Activated CD8-positive, alpha-beta memory T cell treated with anti-CD3 and anti-CD28 coated beads for 36 hours (primary cell): ENCODE measurements at regions not wholly inside any gene's neighbourhood (a gene's known extent, or its start where the extent isn't known, plus 50 kb on each side); places are given as distances from the start of the nearest gene placed in this dataset.

Source experiments
- CTCF ChIA-PET: fragments of 350-600 bp; sonication (Branson Sonifier 250); formaldehyde crosslinking; loops from one replicate; lab custom pipeline; 2021; ENCODE audit warnings: antibody characterized with exemption; lab: Charles Lee
- POLR2A ChIA-PET: fragments of 350-600 bp; sonication (Branson Sonifier 250); formaldehyde crosslinking; loops from one replicate; lab custom pipeline; 2021; ENCODE audit warnings: antibody characterized with exemption; lab: Charles Lee

DNA sequence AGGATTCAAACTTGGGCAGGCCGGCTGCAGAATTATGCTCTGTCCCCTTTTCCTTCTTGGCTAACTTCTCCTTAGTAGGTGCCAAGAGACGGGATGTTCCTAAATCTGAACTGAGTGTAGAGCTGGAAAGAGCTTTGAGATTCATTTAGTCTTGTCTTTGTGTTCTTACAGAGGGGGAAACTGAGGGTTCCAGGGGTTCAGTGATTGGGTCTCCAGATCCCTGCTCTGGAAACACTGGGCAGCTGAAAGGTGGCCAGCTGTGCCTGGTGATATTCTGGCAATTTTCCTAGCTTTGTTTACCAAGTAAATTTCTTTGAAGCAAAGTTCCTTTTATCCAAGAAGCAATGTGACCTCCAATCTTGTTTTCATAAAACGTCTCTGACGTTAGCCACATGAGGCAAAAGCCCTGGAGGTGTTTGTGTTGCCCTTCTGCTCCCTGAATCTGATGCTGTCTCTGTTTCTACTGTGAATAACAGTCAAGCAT is 288.7 kb downstream of the ZSWIM6 start:
- ChIA-PET POLR2A (no interaction called here), CTCF (no interaction called here)

DNA sequence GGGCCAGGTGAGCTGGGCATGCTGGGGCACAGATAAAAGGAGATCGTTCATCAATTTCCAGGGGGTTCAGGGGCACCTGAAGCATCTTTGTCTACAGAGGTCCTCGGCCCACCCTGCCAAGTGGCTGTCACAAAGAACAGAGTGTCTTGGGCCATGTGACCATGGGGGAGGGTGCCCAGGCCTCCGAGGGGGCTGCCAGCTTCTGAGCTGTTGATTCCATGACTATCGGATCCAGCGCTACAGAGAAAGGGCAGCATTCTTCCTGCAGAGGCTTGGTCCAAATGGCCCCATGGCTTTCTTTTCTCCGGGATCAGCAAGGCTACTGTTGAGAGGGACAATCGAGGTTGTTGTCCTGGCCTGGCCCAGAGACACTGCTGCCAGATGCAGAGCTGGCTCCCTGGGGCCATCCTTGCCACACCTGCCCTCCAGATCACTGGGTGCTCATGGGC is 289.2 kb downstream of the ZSWIM6 start:
- CTCF ChIA-PET: interaction anchor here (0.6 kb wide), 1 partner anchor 675 kb away, joined by 3 read pairs; no protein-coding TSS in a partner anchor
- POLR2A ChIA-PET: no interaction called here

DNA sequence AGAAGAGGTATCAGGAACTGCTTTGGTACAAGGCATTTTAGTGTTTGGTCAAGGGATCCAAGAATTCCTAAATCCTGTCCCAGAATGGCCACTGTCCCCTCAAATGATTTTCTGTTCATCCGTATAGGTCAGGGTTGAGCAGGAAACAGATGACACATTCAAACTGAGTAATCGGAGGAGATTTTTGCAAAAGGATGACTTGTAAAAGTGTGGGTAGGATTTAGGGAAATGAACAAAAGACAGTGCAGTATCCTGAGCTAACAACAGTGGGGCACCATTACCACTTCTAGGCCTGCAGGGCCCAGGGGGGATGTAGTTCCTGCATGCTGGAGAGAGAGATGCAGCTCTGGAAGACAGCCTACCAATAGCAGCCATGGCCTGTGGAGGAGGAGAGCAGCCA is 290.1 kb downstream of the ZSWIM6 start:
- ChIA-PET POLR2A (no interaction called here), CTCF (no interaction called here)

DNA sequence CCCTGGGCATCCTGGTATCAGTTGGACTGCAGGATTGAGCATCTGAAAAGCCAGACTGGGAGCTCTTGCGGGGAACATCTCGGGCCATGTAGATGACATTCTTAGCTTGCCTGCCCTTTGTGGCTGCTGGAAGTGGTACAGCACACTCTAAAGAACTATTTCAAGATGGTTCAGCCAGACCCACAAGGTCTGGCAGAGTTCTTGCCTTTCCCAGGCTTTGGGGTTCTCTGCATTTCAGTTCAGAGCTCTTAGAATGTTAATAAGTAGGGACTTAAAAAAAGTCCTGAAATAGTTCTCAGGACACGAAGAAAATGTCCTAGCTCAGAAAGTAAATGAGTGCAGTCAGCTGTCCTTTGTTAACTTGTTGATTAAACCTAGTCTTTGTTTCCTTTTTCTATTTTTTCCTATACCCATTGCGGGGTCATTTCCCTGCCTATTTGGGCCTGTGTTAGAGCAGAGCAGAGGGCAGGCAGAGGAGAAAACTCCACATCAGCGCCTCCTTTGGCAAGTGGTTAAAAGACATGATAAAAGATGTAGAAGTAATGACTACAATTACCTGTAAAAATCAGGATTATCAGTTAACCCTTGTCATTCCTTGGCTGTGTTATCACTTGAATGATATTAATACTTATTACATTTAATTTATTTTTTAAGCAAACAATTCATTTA is 291.5 kb downstream of the ZSWIM6 start:
- ChIA-PET CTCF (no interaction called here), POLR2A (no interaction called here)

DNA sequence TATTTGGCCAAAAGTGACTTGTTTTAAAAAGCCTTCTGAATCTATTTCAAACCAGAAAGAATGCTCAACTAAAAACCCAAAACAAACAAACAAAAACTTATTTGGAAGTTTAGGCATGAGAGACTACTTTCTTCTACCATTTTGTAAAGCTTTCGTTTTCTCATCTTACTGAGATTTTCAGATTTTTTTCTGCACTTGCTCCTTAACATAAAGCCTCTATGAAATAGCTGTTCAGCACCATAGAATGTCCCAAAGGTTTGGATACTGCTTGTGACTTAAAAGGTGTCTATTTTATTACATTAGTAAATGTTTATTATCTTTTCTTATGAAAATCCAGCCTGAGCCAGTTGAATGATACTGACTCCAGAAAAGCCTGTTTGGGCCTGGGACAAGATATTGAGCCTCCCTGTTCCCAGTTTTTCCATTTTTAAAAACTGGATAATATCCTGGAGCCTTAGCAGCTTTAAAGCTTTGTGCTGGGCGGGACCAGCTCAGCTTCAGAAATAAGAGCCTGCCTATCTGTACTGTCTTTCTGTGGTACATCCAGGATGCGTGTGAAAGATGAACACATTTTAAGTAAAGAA is 292.6 kb downstream of the ZSWIM6 start:
- POLR2A ChIA-PET: no interaction called here
- CTCF ChIA-PET: no interaction called here

DNA sequence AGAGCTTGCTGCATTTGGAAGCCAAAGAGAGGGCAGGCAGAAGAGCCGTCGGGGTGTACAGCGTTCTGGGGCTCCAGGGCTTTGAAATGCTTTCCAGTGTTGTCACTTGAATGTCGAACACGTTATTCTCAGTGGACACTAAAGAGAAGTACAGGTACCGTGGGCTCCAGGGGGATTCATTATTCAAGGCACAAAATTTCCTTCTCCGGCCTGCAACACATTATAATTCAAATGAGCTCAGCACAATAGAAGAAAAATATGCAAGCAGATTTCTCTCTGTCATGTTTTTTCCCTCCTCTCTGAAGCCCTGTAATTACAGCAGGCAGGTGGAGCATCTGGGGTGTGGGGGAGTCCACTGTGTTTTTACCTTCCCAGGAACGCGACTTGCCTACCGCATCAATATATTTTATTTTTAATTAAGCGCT is 293.1 kb downstream of the ZSWIM6 start:
- ChIA-PET CTCF (interaction anchor here (0.6 kb wide), 1 partner anchor 913 kb away, joined by 7 read pairs; no protein-coding TSS in a partner anchor), POLR2A (no interaction called here)

DNA sequence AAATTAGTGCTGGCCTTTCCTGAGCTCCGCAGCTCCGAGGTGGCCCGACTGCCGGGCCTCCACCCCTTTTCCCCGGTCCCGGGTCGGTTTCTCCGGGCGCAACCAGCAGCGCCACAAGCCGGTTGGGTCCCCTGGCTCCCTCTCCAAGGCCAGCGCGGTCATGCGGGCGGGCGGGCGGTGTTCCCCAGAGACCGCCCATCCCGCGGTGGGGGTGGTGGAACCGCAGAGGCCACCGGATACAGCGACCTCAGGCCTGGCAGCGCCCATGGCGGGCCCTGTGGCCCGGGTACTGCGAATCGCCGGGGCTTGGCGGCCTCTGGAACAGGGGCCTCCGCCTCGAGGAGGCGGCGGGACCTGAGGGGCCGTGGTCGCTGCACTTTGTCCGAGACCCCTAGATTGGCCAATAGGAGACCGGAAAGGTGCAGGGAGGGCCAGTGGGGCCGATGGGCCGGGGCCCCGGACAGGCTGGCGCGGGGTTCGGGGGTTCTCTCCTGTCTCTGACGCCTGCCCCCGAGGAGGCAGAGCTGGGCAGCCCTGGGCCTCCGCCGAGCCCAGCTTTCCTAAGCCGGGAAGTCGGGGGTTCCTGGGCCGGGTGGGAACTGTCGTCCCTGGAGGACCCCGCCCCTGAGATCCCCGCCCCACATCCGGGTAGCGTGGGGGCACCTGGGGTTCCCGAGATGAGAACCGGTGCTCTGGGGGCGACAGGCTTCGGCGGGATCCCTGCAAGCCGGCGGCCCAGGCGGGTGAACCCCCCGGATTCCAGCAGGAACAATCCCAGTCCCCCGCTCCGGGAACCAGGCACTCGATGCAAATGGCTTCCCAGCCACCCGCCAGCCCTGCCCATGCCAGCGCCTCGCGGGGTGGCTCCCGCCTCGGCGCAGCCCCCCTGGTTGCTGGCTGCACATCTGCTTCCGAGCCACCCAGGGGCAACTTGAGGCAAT is 293.9 kb downstream of the ZSWIM6 start:
- ChIA-PET POLR2A (no interaction called here), CTCF (interaction anchor here (0.6 kb wide), 1 partner anchor 914 kb away, joined by 7 read pairs; no protein-coding TSS in a partner anchor)

DNA sequence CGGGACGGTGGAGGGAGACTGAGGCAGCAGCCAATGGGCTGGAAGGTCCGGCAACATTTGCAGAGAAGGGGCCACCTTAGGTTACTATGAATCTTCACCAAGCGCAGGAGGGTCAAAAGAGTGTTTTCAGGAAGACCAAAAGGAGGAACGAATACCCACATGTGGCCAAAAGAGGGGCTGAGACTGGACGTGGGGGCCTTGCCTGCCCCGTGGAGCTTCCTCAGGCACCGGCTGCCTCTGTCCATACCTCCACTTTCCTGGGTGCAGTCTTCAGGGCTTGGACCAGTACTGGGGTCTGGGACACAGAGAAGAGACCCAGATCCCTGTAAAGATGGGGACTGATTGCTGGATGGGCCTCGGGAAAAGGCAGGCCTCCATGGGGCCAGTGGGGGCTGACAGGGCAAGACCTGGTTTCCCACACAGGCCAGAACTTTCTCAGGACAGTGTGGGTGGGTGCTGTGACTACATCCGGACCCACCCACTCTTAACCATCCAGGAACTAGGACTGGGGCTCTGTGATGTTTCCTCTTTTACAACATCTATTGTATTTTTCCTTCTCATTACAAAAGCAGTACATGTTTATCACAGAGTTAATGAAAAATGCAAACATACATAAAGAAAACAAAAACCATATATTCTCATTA is 294.7 kb downstream of the ZSWIM6 start:
- ChIA-PET CTCF (no interaction called here), POLR2A (no interaction called here)

DNA sequence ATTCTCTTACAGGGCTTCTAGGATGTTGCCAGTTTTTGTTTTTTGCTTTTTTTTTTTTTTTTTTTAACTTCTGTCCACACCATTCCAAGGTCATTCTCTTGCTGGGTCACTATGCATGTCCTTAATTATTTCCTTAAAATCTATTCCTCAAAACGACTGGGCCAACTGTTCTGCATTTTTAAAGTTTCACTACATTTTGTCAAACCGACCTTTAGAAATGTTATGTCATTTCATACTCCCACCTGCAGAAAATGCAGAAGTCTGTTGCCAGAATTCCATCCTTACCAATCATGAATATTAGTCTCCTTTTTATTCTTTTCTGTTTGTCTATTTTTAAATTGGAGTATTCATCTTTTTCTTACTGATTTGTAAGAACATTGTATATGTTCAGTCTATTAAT is 295.5 kb downstream of the ZSWIM6 start:
- ChIA-PET CTCF (no interaction called here), POLR2A (no interaction called here)

DNA sequence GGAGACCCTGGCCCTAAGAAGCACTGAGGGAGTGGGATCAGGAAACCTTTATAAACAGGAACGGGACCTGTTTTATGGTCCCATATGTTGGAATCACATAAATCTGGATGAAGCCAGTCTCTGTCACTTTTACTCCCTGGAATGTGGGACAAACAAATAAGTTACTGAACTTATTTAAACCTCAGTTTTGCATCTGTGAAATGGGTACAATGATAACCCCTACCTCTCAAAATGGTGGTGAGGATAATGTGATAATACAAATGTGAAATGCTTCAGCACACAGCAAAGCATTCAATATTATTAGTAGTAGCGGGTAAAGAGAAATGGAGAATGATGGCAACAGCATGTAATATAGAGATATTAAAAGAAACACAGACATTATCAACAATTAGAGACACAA is 298.9 kb downstream of the ZSWIM6 start:
- ChIA-PET POLR2A (no interaction called here), CTCF (no interaction called here)

DNA sequence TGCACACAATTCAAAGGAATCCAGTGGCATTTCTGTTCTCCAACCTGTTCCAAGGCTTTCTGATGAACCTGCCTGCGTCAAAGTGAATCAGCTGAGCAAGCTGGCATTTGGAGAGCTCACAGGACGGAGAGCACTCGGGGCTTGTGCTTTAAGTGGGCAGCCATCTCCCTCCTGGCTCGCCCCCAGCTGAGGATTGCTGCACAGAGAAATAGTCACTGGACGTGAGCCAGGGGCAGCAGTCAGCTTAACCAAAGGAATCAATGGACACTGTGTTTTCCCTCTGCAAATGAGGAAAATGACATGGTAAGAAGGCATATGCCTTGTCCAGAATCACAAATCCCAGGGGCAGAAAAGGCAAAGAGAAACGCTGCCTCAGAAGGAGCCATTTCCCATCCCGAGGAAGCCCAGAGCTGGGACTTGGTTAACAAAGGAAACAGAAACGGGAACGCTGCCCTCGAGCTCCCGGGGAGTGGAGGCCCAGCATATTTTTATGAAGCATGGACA is 299.4 kb downstream of the ZSWIM6 start:
- ChIA-PET POLR2A (no interaction called here), CTCF (no interaction called here)

DNA sequence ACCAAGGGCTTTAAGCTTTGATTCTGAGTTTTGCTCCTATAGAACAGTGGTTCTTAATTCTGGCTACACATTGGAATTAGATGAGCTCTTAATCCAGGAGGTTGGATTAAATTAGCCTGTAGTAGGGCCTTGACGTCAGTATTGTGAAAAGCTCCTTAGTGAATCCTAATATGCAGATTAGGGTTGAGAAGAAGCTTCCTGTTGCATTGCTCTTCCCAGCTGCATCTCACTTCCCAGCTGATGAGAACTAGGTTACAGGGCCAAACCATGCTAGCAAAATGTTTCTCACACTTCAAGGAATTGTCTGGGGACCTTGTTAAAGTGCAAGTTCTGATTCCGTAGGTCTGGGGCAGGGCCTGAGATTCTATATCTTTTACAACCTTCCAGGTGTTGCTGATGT is 300.0 kb downstream of the ZSWIM6 start:
- ChIA-PET CTCF (no interaction called here), POLR2A (no interaction called here)

DNA sequence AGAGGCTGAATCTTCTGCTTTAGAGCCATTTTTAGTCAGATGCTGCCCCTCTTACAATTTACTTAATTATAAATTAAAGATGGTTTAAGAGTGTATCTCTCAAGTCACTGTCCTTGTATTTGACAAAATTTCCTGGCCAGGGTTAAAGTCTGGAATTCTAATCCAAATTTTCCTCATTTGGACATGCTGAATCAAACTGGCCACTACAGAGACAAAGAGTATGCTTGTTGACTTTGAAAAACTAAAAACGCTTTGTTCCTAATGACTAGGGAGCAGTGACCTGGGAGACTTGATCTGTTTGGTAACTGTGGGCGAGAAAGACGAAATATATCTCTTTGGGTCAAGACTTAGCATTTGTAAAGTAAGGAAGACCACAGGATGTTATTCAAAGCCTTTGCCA is 303.2 kb downstream of the ZSWIM6 start:
- CTCF ChIA-PET: no interaction called here
- POLR2A ChIA-PET: no interaction called here

DNA sequence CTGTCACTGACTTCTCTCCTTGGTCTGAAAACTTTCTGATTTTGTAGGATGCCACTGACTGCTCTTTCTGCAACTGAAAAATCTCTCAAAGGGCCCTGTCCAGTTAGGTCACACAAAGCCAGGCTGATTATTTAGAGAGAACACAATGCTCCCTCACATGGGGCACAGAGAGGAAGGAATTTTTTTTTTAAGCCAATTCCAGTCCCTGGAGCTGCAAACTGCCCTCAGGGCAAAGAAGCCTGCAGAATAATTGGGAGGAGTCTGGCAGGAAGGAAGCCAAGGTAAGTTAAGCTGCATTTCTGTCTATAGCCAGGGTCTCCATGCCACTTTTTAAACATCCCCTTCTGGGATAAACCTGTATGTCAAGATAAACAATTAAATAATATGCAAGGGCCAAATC is 305.5 kb downstream of the ZSWIM6 start:
- POLR2A ChIA-PET: no interaction called here
- CTCF ChIA-PET: no interaction called here

DNA sequence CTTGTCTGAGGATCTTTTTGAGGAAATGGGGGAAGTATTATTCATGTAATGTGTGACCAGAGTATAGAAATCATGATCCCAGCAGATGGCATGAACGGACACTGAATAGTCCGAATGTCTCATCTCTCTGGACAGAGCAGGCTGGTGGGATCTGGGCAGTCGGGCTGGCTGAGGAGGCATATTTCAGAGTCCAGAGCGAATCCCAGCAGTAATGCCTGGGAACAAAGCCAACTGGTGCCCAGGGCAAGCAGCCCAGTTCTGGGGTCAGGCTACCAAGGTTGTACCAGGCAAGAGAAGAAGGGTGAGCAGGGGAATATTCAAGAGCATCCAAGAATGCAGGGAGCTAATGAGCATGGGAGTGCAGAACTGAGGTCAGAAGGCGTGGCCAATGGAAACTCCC is 306.4 kb downstream of the ZSWIM6 start:
- CTCF ChIA-PET: interaction anchor here (0.9 kb wide), 1 partner anchor 10 kb away, joined by 3 read pairs; no protein-coding TSS in a partner anchor
- POLR2A ChIA-PET: no interaction called here

DNA sequence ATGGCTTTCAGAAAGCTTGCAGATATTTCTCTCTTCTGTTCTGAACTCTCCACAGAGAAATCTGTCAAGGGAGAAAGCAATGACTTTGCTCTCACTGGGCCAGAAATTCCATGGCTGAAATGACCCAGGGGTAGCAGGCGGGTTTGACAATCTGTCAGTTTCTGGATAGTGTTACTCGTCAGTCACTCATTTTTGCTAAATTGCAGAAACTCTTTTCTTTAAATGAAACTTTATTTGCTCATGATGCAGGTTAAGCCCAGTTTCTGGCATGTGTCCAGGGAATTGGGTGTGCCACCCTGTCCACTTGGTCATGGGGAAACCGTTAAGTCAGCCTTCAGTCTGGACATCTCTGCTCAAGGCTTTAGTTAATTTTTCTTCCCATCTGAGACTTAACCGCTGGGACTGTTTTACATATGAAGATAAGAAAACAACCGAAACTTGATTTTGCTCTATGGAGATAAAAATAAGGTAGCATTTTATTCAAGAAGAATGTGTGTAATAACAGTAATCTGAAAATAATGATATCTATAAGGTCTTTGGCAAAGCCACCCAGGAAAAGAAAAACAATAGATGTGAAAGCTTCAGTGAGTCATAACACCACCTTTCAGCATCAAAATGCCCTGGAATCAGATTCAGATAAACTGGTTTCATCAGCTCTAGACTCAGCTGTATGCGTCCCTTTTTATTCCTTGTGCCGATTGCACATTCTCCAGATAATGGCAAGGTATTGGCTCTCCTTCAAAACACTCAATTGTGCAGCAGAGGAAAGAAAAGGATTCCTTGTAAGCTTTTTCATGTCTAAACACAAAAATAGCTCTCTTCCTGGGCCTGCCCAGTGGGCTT is 308.3 kb downstream of the ZSWIM6 start:
- POLR2A ChIA-PET: no interaction called here
- CTCF ChIA-PET: no interaction called here

DNA sequence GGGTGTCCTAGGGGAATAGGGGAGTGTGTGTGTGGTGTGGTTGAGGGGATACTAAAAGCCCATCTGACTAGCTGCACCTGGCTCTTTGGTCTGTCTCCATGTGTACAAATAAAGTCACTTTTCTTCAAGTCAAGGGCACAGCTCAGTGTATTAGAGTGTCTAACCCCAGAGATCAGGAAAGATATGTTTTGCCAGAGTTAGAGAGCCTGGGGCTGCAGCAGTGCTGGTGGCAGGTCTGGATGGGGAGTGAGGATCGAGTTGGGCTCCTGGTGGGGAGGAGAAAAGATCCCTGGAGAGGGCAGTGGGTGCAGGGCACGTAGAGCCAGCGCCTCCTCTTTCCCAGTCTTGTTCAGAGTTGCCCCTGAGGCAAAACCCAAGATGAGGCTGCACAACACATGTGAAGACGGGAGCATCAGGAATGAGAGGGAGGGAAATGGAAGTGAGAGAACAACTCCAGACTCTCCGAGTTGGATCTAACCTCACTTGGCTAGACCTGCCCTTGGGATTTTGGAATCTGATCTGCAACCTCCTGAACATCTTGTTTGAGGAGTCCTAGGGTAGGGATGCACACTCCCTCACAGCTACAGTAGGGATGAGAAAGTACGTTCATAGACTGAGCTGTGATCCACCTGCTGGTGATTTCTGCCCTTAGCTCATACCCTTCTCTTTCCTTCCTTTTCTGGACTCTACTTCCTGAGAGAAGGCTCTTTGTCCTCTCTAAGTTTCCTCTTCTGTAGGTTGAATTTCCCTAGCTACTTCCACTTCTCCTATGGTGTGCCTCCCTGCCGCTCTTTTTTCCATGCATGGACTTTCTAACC is 309.9 kb downstream of the ZSWIM6 start:
- CTCF ChIA-PET: no interaction called here
- POLR2A ChIA-PET: no interaction called here

DNA sequence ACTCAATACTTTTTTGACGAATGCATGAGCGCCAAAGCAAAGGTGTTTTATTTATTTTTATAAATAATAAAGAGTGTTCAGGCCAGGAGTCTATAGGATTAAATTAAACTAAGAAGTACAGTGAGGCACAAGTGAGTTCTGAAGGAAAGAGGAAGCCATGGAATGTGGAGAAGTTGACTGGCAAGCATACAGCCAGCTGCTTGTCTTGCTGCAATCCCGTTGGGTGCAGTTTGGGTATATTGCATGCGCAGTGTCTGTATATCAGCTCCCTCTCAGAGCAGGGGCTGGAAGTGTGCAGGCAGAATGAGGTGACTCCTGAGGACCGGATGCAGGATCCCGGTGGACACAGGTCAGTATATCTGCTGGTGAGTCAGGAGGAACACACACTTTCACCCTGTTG is 315.6 kb downstream of the ZSWIM6 start:
- ChIA-PET POLR2A (interaction anchor here (0.6 kb wide), 1 partner anchor 68 kb away, joined by 10 read pairs; no protein-coding TSS in a partner anchor), CTCF (interaction anchor here (1.0 kb wide), 1 partner anchor 9 kb away, joined by 3 read pairs; no protein-coding TSS in a partner anchor)
